Nephron (organoid): ENCODE measurements at regions not wholly inside any gene's neighbourhood (a gene's known extent, or its start where the extent isn't known, plus 50 kb on each side); places are given as distances from the start of the nearest gene placed in this dataset.

ENCODE experiments used
- H3K27ac Mint-ChIP-seq, 3 experiments: 2 replicates each; pipeline ENCODE4 v1.8.0; 2020; ENCODE audit warnings: mixed read lengths in 3 of 3, mild to moderate bottlenecking in 2 of 3, moderate library complexity in 1 of 3
- H3K27me3 Mint-ChIP-seq: 2 replicates; pipeline ENCODE4 v1.8.0; 2021; ENCODE audit warnings: low read depth, mild to moderate bottlenecking, moderate library complexity, mixed read lengths
- H3K36me3 Mint-ChIP-seq: 2 replicates; pipeline ENCODE4 v1.8.0; 2020; ENCODE audit warnings: low read depth, mixed read lengths
- H3K4me1 Mint-ChIP-seq: 2 replicates; pipeline ENCODE4 v1.8.0; 2020; ENCODE audit warnings: mixed read lengths
- H3K4me3 Mint-ChIP-seq, 3 experiments: 2 replicates each; pipeline ENCODE4 v1.8.0; 2020; ENCODE audit warnings: mild to moderate bottlenecking in 3 of 3, mixed read lengths in 3 of 3, moderate library complexity in 2 of 3
- H3K9me3 Mint-ChIP-seq: 2 replicates; pipeline ENCODE4 v1.8.0; 2020; ENCODE audit warnings: mixed read lengths
- TF ChIP-seq, protein P1 (sequence below), 3 experiments: fragments of 200-600 bp; sonication (generic); IDR thresholded peaks; one replicate each; pipeline ENCODE4 v1.5.0; 2021; ENCODE audit warnings: antibody characterized with exemption in 3 of 3; ENCODE audit not compliant: unreplicated experiment in 3 of 3

DNA sequence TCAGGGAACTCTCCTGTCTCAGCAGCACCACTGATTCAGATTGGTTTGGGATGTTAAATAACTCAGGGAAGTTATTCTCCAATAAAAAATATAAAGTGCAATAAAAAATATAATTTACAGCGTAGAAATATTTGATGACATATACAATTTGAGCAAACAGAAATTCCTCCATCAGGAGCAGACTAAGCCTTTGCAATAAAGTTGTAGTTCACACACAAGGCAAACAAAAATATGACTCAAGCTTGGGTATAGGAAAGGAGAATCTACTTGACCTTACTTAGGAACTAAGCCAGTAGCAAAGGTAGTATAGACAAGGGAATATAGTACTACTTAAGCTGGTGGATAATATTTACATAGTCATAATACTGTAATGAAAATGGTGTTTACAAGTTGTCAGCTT, 264.1 kb downstream of the KIF21A start:
- no peaks in the 10 kb centered on the region for H3K9me3 Mint-ChIP-seq
- H3K27me3 Mint-ChIP-seq, result peaks cover 40% of the 10 kb centered on the region
- TF ChIP-seq, protein P1, sequence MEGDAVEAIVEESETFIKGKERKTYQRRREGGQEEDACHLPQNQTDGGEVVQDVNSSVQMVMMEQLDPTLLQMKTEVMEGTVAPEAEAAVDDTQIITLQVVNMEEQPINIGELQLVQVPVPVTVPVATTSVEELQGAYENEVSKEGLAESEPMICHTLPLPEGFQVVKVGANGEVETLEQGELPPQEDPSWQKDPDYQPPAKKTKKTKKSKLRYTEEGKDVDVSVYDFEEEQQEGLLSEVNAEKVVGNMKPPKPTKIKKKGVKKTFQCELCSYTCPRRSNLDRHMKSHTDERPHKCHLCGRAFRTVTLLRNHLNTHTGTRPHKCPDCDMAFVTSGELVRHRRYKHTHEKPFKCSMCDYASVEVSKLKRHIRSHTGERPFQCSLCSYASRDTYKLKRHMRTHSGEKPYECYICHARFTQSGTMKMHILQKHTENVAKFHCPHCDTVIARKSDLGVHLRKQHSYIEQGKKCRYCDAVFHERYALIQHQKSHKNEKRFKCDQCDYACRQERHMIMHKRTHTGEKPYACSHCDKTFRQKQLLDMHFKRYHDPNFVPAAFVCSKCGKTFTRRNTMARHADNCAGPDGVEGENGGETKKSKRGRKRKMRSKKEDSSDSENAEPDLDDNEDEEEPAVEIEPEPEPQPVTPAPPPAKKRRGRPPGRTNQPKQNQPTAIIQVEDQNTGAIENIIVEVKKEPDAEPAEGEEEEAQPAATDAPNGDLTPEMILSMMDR (IDR thresholded peaks at IDR 0.05; ENCODE audit: unreplicated experiment in 3 of 3), result no peak
- peaks cover 14% of the 10 kb centered on the region for H3K4me1 Mint-ChIP-seq
- H3K4me3 Mint-ChIP-seq, result no peak overlapping the region
- no peaks in the 10 kb centered on the region for H3K36me3 Mint-ChIP-seq
- no peak overlapping the region for H3K27ac Mint-ChIP-seq

DNA sequence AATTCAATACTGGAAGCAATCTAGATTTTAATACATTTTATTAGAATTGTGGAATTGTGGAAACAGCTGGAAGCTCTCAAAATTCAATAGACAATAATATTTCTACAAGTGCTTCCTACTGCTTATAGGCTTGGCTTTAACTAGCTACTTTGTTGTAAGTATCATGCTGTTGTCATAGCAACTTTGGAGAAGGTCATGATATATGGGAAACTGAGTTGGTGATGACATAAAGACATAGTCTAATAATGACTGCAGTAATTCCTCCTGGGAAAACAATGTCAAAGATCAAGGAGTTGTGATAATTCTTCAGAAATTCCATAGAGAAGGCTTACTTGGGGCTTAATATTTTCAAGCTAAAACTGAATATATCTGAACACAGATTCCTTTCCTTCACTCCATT, 266.6 kb downstream of the KIF21A start:
- no peaks in the 10 kb centered on the region for H3K36me3 Mint-ChIP-seq
- TF ChIP-seq, protein P1 (IDR thresholded peaks at IDR 0.05; ENCODE audit: unreplicated experiment in 3 of 3), result no peak
- H3K4me1 Mint-ChIP-seq, result peaks cover 17% of the 10 kb centered on the region
- H3K4me3 Mint-ChIP-seq, result no peak overlapping the region
- H3K27ac Mint-ChIP-seq, result no peak overlapping the region
- H3K27me3 Mint-ChIP-seq, result peaks cover 23% of the 10 kb centered on the region
- H3K9me3 Mint-ChIP-seq, result no peaks in the 10 kb centered on the region

DNA sequence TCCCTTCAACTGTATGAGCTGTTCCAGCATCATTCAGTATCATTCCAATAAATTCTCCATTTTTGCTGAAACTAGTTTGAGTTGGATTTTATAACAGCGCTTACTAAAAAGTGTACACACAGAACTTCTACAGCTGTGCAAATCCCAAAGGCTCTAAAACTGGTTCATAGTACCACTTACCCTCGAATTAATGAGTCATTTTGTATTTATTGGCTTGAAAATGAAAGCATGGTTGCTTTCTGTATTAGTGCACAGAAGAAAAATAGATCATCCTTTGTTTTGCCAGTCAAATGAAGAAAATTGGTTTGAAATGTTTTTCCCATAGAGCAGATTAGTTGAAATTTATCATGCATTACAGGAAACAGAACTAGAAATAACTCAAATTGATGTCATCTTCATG, 268.3 kb upstream of the CPNE8 start:
- Mint-ChIP-seq H3K36me3 (no peaks in the 10 kb centered on the region), H3K4me1 (peaks cover 17% of the 10 kb centered on the region), H3K9me3 (no peaks in the 10 kb centered on the region), H3K27ac (peak overlapping the region in 1 of 3 experiments; percentile 4), H3K4me3 (no peak overlapping the region), H3K27me3 (peaks cover 18% of the 10 kb centered on the region)
- TF ChIP-seq, protein P1 (IDR thresholded peaks at IDR 0.05; ENCODE audit: unreplicated experiment in 3 of 3), result no peak

DNA sequence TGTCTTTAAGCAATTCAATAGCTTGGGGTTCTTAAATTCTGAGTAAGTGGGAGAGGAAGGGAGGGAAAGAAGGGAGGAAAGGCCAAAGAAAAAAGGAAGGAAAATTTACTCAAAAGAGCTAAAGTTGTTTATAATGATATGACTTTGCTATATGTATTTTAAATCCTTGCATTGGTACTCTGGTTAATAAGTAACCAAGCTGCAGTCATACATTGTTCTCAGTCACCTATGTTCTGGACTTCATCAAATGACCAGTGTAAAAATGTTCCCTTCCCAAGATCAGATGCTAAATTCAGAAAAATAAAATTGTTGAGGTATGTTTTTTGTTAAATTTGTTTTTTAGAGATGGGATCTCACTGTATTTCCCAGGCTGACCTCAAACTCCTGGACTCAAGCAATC, 259.9 kb upstream of the CPNE8 start:
- TF ChIP-seq, protein P1 (IDR thresholded peaks at IDR 0.05; ENCODE audit: unreplicated experiment in 3 of 3), result no peak
- H3K9me3 Mint-ChIP-seq, result peaks cover 4% of the 10 kb centered on the region
- no peaks in the 10 kb centered on the region for H3K4me1 Mint-ChIP-seq
- H3K27me3 Mint-ChIP-seq, result peaks cover 15% of the 10 kb centered on the region
- H3K36me3 Mint-ChIP-seq, result no peaks in the 10 kb centered on the region
- H3K4me3 Mint-ChIP-seq, result no peak overlapping the region
- no peak overlapping the region for H3K27ac Mint-ChIP-seq

DNA sequence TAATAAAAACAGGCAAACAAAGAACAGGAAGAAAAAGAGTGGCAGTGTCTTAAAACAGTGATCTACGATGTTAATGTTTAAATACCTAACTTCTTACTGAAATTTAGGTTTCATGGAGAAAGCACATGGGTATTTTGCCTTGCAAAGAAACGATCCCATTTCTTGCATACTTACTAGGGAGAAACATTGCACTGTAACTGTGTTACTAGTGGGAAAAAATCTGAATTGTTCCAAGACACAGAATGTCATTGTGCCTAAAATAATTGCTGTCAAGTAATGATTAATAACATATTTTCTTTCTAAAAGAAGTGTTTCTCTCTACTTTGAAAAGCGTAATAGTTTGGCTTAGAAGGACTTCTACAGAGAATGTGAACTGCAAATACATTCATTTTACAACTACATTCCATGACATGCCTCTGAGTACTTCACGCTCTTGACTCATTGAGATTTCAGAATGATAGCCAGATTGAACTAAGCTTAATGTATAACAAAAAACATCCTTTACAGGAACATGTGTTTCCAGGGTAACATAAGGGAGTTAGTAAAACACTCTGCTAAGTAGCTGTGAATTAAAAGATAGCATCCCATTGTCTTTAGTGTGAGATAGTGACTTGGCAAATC, 256.2 kb upstream of the CPNE8 start:
- peaks cover 16% of the 10 kb centered on the region for H3K4me1 Mint-ChIP-seq
- no peak overlapping the region for H3K27ac Mint-ChIP-seq
- peaks cover 15% of the 10 kb centered on the region for H3K9me3 Mint-ChIP-seq
- H3K4me3 Mint-ChIP-seq, result no peak overlapping the region
- peaks cover 4% of the 10 kb centered on the region for H3K27me3 Mint-ChIP-seq
- TF ChIP-seq, protein P1 (IDR thresholded peaks at IDR 0.05; ENCODE audit: unreplicated experiment in 3 of 3), result no peak
- H3K36me3 Mint-ChIP-seq, result no peaks in the 10 kb centered on the region

DNA sequence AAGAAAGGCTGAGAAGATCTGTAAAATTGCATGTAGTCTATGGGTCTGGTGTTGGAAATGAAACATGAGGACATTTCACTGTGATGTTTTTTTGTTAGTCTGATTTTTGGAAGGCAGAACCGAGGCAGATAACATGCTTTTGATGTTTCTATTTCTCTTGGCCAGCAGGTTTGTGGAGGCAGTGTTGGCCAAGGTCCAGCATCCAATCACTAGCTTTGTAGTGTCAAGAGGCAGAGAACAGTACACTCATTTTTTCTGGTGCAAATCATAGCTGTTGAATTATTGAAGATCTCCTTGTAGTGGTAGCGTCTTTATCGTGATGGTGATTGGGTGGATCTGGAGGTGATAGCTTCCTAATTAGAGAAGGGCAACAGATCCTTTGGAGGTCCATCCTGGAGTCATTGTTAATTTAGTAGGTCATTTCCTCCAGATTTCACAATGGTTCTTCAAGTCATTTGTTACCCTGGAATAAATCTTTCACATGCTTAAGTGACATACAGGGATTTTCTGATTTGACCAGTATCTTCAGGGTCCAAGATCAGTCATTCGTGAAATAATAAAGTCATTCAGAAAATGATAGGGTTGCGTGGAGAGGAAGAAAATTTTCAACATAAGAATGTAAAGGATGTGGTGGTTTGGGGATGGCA, 252.4 kb upstream of the CPNE8 start:
- Mint-ChIP-seq H3K9me3 (peaks cover 19% of the 10 kb centered on the region), H3K4me1 (peaks cover 25% of the 10 kb centered on the region), H3K27ac (peak overlapping the region in 1 of 3 experiments; percentile 39), H3K36me3 (no peaks in the 10 kb centered on the region), H3K4me3 (no peak overlapping the region), H3K27me3 (peaks cover 4% of the 10 kb centered on the region)
- TF ChIP-seq, protein P1 (IDR thresholded peaks at IDR 0.05; ENCODE audit: unreplicated experiment in 3 of 3), result no peak
